H1 (cell line): ENCODE measurements at regions not wholly inside any gene's neighbourhood (a gene's known extent, or its start where the extent isn't known, plus 50 kb on each side); places are given as distances from the start of the nearest gene placed in this dataset.

Source experiments
- CTCF ChIA-PET: fragments of 300-600 bp; sonication (Branson Sonifier 250); formaldehyde crosslinking; loops from one replicate; lab custom pipeline; 2021; ENCODE audit not compliant: partially characterized antibody; lab: Charles Lee
- POLR2A ChIA-PET: fragments of 300-600 bp; sonication (Branson Sonifier 250); formaldehyde crosslinking; loops from one replicate; lab custom pipeline; 2021; ENCODE audit warnings: inconsistent platforms; ENCODE audit not compliant: partially characterized antibody; lab: Charles Lee
- DNase-seq, 2 experiments: peaks; one replicate each; pipeline versions ENCODE4 v3.0.0 to v3.0.0-alpha.2; 2010 to 2022; ENCODE audit warnings: low spot score in 2 of 2, low read depth in 1 of 2, mixed read lengths in 1 of 2
- FAIRE-seq: peaks from 2 replicates; lab custom pipeline; 2011; peaks lifted over from hg19 to GRCh38; lab: Jason Lieb, UNC
- H2AFZ ChIP-seq: 2 replicates; pipeline ENCODE4 v1.8.1; 2012; ENCODE audit warnings: low read length, inconsistent platforms
- H2AK5ac ChIP-seq: 2 replicates; pipeline ENCODE4 v1.6.1; 2013; ENCODE audit warnings: low read depth, low read length
- H2BK120ac ChIP-seq: replicated peaks from 2 replicates; pipeline ENCODE3; 2013; ENCODE audit warnings: low read depth, low read length, inconsistent platforms
- H2BK12ac ChIP-seq: 2 replicates; pipeline ENCODE4 v1.6.1; 2013; ENCODE audit warnings: low read depth, low read length
- H2BK15ac ChIP-seq: 2 replicates; pipeline ENCODE4 v1.6.1; 2013; ENCODE audit warnings: low read length
- H2BK20ac ChIP-seq: 2 replicates; pipeline ENCODE4 v1.6.1; 2013; ENCODE audit warnings: low read length
- H2BK5ac ChIP-seq: 2 replicates; pipeline ENCODE4 v1.6.1; 2013; ENCODE audit warnings: low read depth, low read length
- H3K14ac ChIP-seq: 2 replicates; pipeline ENCODE4 v1.6.1; 2013; ENCODE audit warnings: inconsistent platforms; ENCODE audit not compliant: insufficient read length
- H3K18ac ChIP-seq: 2 replicates; pipeline ENCODE4 v1.6.1; 2013; ENCODE audit warnings: low read length; ENCODE audit errors: extremely low read depth
- H3K23ac ChIP-seq: 2 replicates; pipeline ENCODE4 v1.6.1; 2013; ENCODE audit warnings: inconsistent platforms; ENCODE audit not compliant: insufficient read length
- H3K23me2 ChIP-seq: 2 replicates; pipeline ENCODE4 v1.6.1; 2013; ENCODE audit warnings: low read depth, low read length
- H3K27ac ChIP-seq: 2 replicates; pipeline ENCODE4 v1.6.1; 2011; ENCODE audit warnings: low read depth, low read length, inconsistent platforms
- H3K27me3 ChIP-seq, 4 experiments: replicated peaks in 1 of 4; 1 replicate in 1 of 4; 2 replicates in 3 of 4; pipeline versions ENCODE4 v1.6.1 to v1.8.1; 2011 to 2013; ENCODE audit warnings: low read length in 3 of 4, mild to moderate bottlenecking in 3 of 4, inconsistent platforms in 2 of 4, mixed read lengths in 2 of 4, moderate library complexity in 1 of 4; ENCODE audit not compliant: control insufficient read depth in 3 of 4, insufficient read depth in 3 of 4; ENCODE audit errors: extremely low read depth in 1 of 4
- H3K36me3 ChIP-seq, 4 experiments: 2 replicates each; pipeline versions ENCODE4 v1.6.1 to v1.8.1; 2011 to 2013; ENCODE audit warnings: mild to moderate bottlenecking in 4 of 4, low read length in 3 of 4, moderate library complexity in 2 of 4, control low read depth in 1 of 4, inconsistent platforms in 1 of 4; ENCODE audit not compliant: insufficient read depth in 4 of 4, control insufficient read depth in 2 of 4
- H3K4ac ChIP-seq: replicated peaks from 2 replicates; pipeline ENCODE3; 2013; ENCODE audit warnings: low read length, low read depth, mixed read lengths, inconsistent platforms; ENCODE audit not compliant: insufficient read length
- H3K4me1 ChIP-seq, 4 experiments: replicated peaks in 1 of 4; 1 replicate in 1 of 4; 2 replicates in 3 of 4; pipeline versions ENCODE4 v1.6.1 to v1.8.1; 2011 to 2013; ENCODE audit warnings: low read length in 3 of 4, inconsistent platforms in 2 of 4, mixed read lengths in 1 of 4; ENCODE audit not compliant: insufficient read depth in 4 of 4, control insufficient read depth in 3 of 4
- H3K4me2 ChIP-seq, 2 experiments: 2 replicates each; pipeline versions ENCODE4 v1.6.1 to v1.8.1; 2011 to 2013; ENCODE audit warnings: low read depth in 2 of 2, low read length in 2 of 2, control low read depth in 1 of 2, inconsistent platforms in 1 of 2, mild to moderate bottlenecking in 1 of 2; ENCODE audit not compliant: insufficient read depth in 1 of 2
- H3K4me3 ChIP-seq, 4 experiments: fragments of 200-600, 300-600 bp in 1 of 4; sonication (generic), shearing (Covaris generic), sonication (Bioruptor Twin) in 1 of 4; 2 replicates each; pipeline versions ENCODE4 v1.5.1 to v1.8.1; 2011 to 2016; ENCODE audit warnings: low read length in 4 of 4, low read depth in 3 of 4, control low read depth in 2 of 4, inconsistent platforms in 2 of 4, mild to moderate bottlenecking in 2 of 4, mixed read lengths in 1 of 4, moderate library complexity in 1 of 4; ENCODE audit not compliant: insufficient read depth in 2 of 4; ENCODE audit errors: extremely low read depth in 1 of 4
- H3K56ac ChIP-seq: replicated peaks from 2 replicates; pipeline ENCODE3; 2013; ENCODE audit warnings: low read depth, mild to moderate bottlenecking, mixed read lengths, low read length, inconsistent platforms; ENCODE audit not compliant: insufficient read length
- H3K79me1 ChIP-seq: 2 replicates; pipeline ENCODE4 v1.6.1; 2013; ENCODE audit warnings: low read depth, low read length, control low read depth
- H3K79me2 ChIP-seq, 2 experiments: 2 replicates each; pipeline versions ENCODE4 v1.6.1 to v1.8.1; 2012 to 2013; ENCODE audit warnings: low read length in 2 of 2, mild to moderate bottlenecking in 2 of 2, inconsistent platforms in 1 of 2; ENCODE audit not compliant: insufficient read depth in 2 of 2, control insufficient read depth in 1 of 2
- H3K9ac ChIP-seq, 4 experiments: replicated peaks in 1 of 4; 1 replicate in 1 of 4; 2 replicates in 3 of 4; pipeline versions ENCODE4 v1.6.1 to v1.8.1; 2011 to 2013; ENCODE audit warnings: low read depth in 3 of 4, low read length in 3 of 4, control low read depth in 2 of 4, mild to moderate bottlenecking in 2 of 4, moderate library complexity in 2 of 4, inconsistent platforms in 1 of 4; ENCODE audit errors: extremely low read depth in 1 of 4
- H3K9me3 ChIP-seq, 2 experiments: 2 replicates each; pipeline versions ENCODE4 v1.6.1 to v1.8.1; 2012 to 2013; ENCODE audit warnings: mild to moderate bottlenecking in 2 of 2, moderate library complexity in 2 of 2, control low read depth in 1 of 2, inconsistent platforms in 1 of 2, low read depth in 1 of 2, low read length in 1 of 2, mixed read lengths in 1 of 2; ENCODE audit not compliant: insufficient read depth in 2 of 2
- H4K20me1 ChIP-seq, 2 experiments: replicated peaks in 1 of 2; 2 replicates each; pipeline versions ENCODE3 to v1.8.1; 2011 to 2013; ENCODE audit warnings: inconsistent platforms in 2 of 2, low read length in 2 of 2, mild to moderate bottlenecking in 1 of 2; ENCODE audit not compliant: insufficient read depth in 2 of 2, control insufficient read depth in 1 of 2
- H4K5ac ChIP-seq: 2 replicates; pipeline ENCODE4 v1.6.1; 2013; ENCODE audit warnings: low read length, low read depth, mixed read lengths, inconsistent platforms; ENCODE audit not compliant: insufficient read length
- H4K8ac ChIP-seq: 2 replicates; pipeline ENCODE4 v1.8.0; 2013; ENCODE audit warnings: mild to moderate bottlenecking, moderate library complexity, low read length, inconsistent platforms; ENCODE audit not compliant: insufficient read depth; ENCODE audit errors: extremely low read depth
- H4K91ac ChIP-seq: replicated peaks from 2 replicates; pipeline ENCODE3; 2013; ENCODE audit warnings: low read length, mixed read lengths, inconsistent platforms; ENCODE audit not compliant: insufficient read length
- ASH2L ChIP-seq: fragments of 200-600, 300-600 bp; sonication (generic); IDR thresholded peaks from one replicate; pipeline ENCODE4 v1.7.1; 2017; ENCODE audit warnings: low read length
- FOSL1 ChIP-seq: IDR thresholded peaks from 2 replicates; pipeline ENCODE4 v1.6.1; 2011; ENCODE audit warnings: mild to moderate bottlenecking, low read depth, low read length, moderate library complexity; ENCODE audit not compliant: insufficient read depth
- GTF2F1 ChIP-seq: IDR thresholded peaks from 2 replicates; pipeline ENCODE4 v1.6.1; 2012; ENCODE audit warnings: low read depth, low read length, improper control_type of control experiment, borderline replicate concordance
- KDM1A ChIP-seq: fragments of 200-600, 300-600 bp; sonication (generic); IDR thresholded peaks from 2 replicates; pipeline ENCODE4 v1.7.1; 2016; ENCODE audit warnings: mild to moderate bottlenecking, low read length, borderline replicate concordance
- PHF8 ChIP-seq: fragments of 200-600 bp; sonication (generic); conservative IDR thresholded peaks from 2 replicates; pipeline ENCODE4 v1.7.1; 2012; ENCODE audit warnings: low read depth, mild to moderate bottlenecking, inconsistent platforms, low read length, moderate library complexity
- SAP30 ChIP-seq: fragments of 300-600 bp; sonication (generic); IDR thresholded peaks from 2 replicates; pipeline ENCODE4 v1.7.1; 2012; ENCODE audit warnings: low read length, moderate library complexity, mild to moderate bottlenecking, inconsistent platforms; ENCODE audit not compliant: insufficient read depth, insufficient replicate concordance
- SUZ12 ChIP-seq: fragments of 200-600 bp; sonication (generic); IDR thresholded peaks from 2 replicates; pipeline ENCODE4 v1.6.1; 2012; ENCODE audit warnings: mild to moderate bottlenecking, inconsistent platforms, low read length, moderate library complexity, mixed read lengths
- TAF7 ChIP-seq: optimal IDR thresholded peaks from 2 replicates; pipeline ENCODE3; 2011; ENCODE audit warnings: low read depth, mild to moderate bottlenecking, inconsistent platforms, low read length, moderate library complexity, borderline replicate concordance
- TCF12 ChIP-seq: IDR thresholded peaks from 2 replicates; pipeline ENCODE4 v1.6.1; 2011; ENCODE audit warnings: low read depth, mild to moderate bottlenecking, low read length
- WGBS, 2 experiments: shearing (Covaris generic) in 1 of 2; methylation state at CpG; one replicate each; pipeline versions ENCODE4 v1.1.6 to v1.1.7; 2013 to 2015; ENCODE audit warnings: low lambda C conversion rate in 2 of 2, mixed read lengths in 2 of 2, inconsistent platforms in 1 of 2, low coverage in 1 of 2, missing lambda C conversion rate in 1 of 2; ENCODE audit not compliant: insufficient replicate concordance in 2 of 2, insufficient coverage in 1 of 2, insufficient read length in 1 of 2; ENCODE audit errors: extremely low coverage in 1 of 2, missing lambda C conversion rate in 1 of 2; 5-methylcytosine and 5-hydroxymethylcytosine counted together
- TF ChIP-seq, protein P1 (sequence below): IDR thresholded peaks from 2 replicates; pipeline ENCODE4 v1.6.1; 2012; ENCODE audit warnings: low read length, inconsistent platforms
- TF ChIP-seq, protein P2 (sequence below): IDR thresholded peaks from 2 replicates; pipeline ENCODE4 v1.6.1; 2011; ENCODE audit warnings: low read length, improper control_type of control experiment

DNA sequence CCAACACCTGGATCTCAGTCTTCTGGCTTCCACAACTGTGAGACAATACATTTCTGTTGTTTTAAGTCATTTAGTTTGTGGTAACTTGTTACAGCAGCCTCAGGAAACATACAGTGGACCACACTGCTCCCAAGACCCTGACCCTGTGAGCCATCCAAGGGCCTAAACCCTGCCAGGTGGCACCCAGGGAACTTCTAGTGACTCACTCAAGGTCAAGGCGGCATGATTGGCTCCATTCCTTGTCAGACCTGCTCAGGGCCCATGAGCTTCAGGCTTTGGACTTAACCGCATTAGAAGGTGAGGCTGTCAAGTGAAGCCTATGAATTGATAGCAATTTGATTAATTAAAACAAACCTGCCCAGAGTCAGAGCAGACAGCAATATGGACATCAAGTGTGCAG is 165.7 kb upstream of the MAMLD1 start:
- Histone ChIP-seq H3K4me3 (no peak overlapping the region), H3K23me2 (no peaks in the 10 kb centered on the region), H3K23ac (no peak overlapping the region), H3K27me3 (no peaks in the 10 kb centered on the region), H2AK5ac (no peak overlapping the region), H4K5ac (no peak overlapping the region), H4K20me1 (no peaks in the 10 kb centered on the region), H2BK15ac (no peak overlapping the region), H3K27ac (no peak overlapping the region), H3K36me3 (no peaks in the 10 kb centered on the region), H2BK120ac (no peak overlapping the region), H4K8ac (no peak overlapping the region), H2BK20ac (no peak overlapping the region), H3K56ac (no peak overlapping the region), H3K4me2 (no peak overlapping the region), H2BK5ac (no peak overlapping the region), H3K9me3 (no peaks in the 10 kb centered on the region), H3K4me1 (0 out of 7 replicates have a peak, but pooled peaks cover 0 to 5% (median 0%) of the 10 kb centered on the region in 4 experiments), H3K4ac (no peak overlapping the region), H2AFZ (no peak overlapping the region), H3K9ac (no peak overlapping the region), H3K14ac (no peak overlapping the region), H3K79me1 (no peaks in the 10 kb centered on the region), H3K18ac (no peak overlapping the region), H2BK12ac (no peak overlapping the region), H4K91ac (no peak overlapping the region), H3K79me2 (no peaks in the 10 kb centered on the region)
- FAIRE-seq = no peak
- CTCF ChIA-PET = interaction anchor here (0.7 kb wide), 1 partner anchor 78 kb away, joined by 3 read pairs; no protein-coding TSS in a partner anchor
- POLR2A ChIA-PET = no interaction called here
- 100% methylated on average over 2 of the region's 2 CpGs; no CpG with 5 or more reads in 1 of the 2 experiments for WGBS, 2 experiments
- DNase-seq = no peak
- TF ChIP-seq SUZ12 (no peak), ASH2L (no peak), TCF12 (no peak), FOSL1 (no peak), PHF8 (no peak), GTF2F1 (no peak), TAF7 (no peak), KDM1A (no peak), SAP30 (no peak)
- TF ChIP-seq, protein P1, sequence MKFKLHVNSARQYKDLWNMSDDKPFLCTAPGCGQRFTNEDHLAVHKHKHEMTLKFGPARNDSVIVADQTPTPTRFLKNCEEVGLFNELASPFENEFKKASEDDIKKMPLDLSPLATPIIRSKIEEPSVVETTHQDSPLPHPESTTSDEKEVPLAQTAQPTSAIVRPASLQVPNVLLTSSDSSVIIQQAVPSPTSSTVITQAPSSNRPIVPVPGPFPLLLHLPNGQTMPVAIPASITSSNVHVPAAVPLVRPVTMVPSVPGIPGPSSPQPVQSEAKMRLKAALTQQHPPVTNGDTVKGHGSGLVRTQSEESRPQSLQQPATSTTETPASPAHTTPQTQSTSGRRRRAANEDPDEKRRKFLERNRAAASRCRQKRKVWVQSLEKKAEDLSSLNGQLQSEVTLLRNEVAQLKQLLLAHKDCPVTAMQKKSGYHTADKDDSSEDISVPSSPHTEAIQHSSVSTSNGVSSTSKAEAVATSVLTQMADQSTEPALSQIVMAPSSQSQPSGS = no peak
- TF ChIP-seq, protein P2, sequence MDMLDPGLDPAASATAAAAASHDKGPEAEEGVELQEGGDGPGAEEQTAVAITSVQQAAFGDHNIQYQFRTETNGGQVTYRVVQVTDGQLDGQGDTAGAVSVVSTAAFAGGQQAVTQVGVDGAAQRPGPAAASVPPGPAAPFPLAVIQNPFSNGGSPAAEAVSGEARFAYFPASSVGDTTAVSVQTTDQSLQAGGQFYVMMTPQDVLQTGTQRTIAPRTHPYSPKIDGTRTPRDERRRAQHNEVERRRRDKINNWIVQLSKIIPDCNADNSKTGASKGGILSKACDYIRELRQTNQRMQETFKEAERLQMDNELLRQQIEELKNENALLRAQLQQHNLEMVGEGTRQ = no peak
